ENCODE measurements at regions not wholly inside any gene's neighbourhood (a gene's known extent, or its start where the extent isn't known, plus 50 kb on each side); places are given as distances from the start of the nearest gene placed in this dataset.
A peak's percentile ranks its signal among the peaks of the same experiment; 100 is the strongest.

- TF ChIP-seq CTCF (IDR thresholded peaks at IDR 0.05), result peak in 1 of 6 experiments; percentile 24
- no peak for TF ChIP-seq POLR2A (IDR thresholded peaks at IDR 0.05)
- DNase-seq, result no peak
- Histone ChIP-seq H3K4me3 (replicated peaks in 1 of 3) (no peak overlapping the region), H3K36me3 (no peaks in the 10 kb centered on the region), H3K9me3 (no peaks in the 10 kb centered on the region), H3K27me3 (no peaks in the 10 kb centered on the region), H3K27ac (no peak overlapping the region), H3K4me1 (peaks cover 0 to 4% of the 10 kb centered on the region in 2 donors)
- intact Hi-C loops (cut with DNase I), result no loop called here
- 93 to 97% methylated on average over 4 of the region's 4 CpGs for WGBS, 2 donors
Measured at GRCh38 chrX:115948018-115948923, 222.3 kb upstream of the AGTR2 start.

GRCh38 chrX:115949900-115950822, 220.4 kb upstream of the AGTR2 start:
- Histone ChIP-seq H3K4me1 (peaks cover 0 to 4% of the 10 kb centered on the region in 2 donors), H3K27me3 (no peaks in the 10 kb centered on the region), H3K4me3 (replicated peaks in 1 of 3) (no peak overlapping the region), H3K9me3 (no peaks in the 10 kb centered on the region), H3K27ac (no peak overlapping the region), H3K36me3 (no peaks in the 10 kb centered on the region)
- intact Hi-C loops (cut with DNase I), result no loop called here
- TF ChIP-seq POLR2A (IDR thresholded peaks at IDR 0.05) (no peak), CTCF (IDR thresholded peaks at IDR 0.05) (peak in 3 of 6 experiments; percentile 11 to 64 (median 49))
- WGBS, 2 donors, result 72 to 96% methylated on average over 5 to 10 of the region's 17 CpGs
- no peak for DNase-seq

- DNase-seq, result no peak
- intact Hi-C loops (cut with DNase I), result no loop called here
- no CpG with 5 or more reads among the region's 14 CpGs for WGBS, 2 donors
- Histone ChIP-seq H3K4me1 (peaks cover 0 to 4% of the 10 kb centered on the region in 2 donors), H3K4me3 (replicated peaks in 1 of 3) (no peak overlapping the region), H3K27me3 (no peaks in the 10 kb centered on the region), H3K27ac (no peak overlapping the region), H3K9me3 (no peaks in the 10 kb centered on the region), H3K36me3 (no peaks in the 10 kb centered on the region)
- TF ChIP-seq POLR2A (IDR thresholded peaks at IDR 0.05) (no peak), CTCF (IDR thresholded peaks at IDR 0.05) (no peak)
Measured at GRCh38 chrX:115952417-115953092, 218.0 kb upstream of the AGTR2 start.

- Histone ChIP-seq H3K9me3 (no peaks in the 10 kb centered on the region), H3K4me1 (no peaks in the 10 kb centered on the region), H3K27ac (no peak overlapping the region), H3K27me3 (no peaks in the 10 kb centered on the region), H3K36me3 (no peaks in the 10 kb centered on the region), H3K4me3 (replicated peaks in 1 of 3) (no peak overlapping the region)
- TF ChIP-seq POLR2A (IDR thresholded peaks at IDR 0.05), result no peak
- TF ChIP-seq CTCF (IDR thresholded peaks at IDR 0.05), result peak in 1 of 6 experiments; percentile 22
- DNase-seq, result no peak
- intact Hi-C loops (cut with DNase I), result no loop called here
- WGBS, 2 donors, result 68 to 96% methylated on average over 3 to 5 of the region's 11 CpGs
Measured at GRCh38 chrX:115957862-115958490, 212.6 kb upstream of the AGTR2 start.
